Activated T-cell treated with anti-CD3 and anti-CD28 coated beads for 48 hours (primary cell): ENCODE measurements at regions not wholly inside any gene's neighbourhood (a gene's known extent, or its start where the extent isn't known, plus 50 kb on each side); places are given as distances from the start of the nearest gene placed in this dataset.

Source experiments
- DNase-seq: peaks from one replicate; pipeline ENCODE4 v3.0.0-alpha.2; 2020; ENCODE audit warnings: low read depth

GRCh38 chr15:26477044-26477443, 295.8 kb downstream of the GABRB3 start:
- no peak for DNase-seq

GRCh38 chr15:26475554-26475953, 297.3 kb downstream of the GABRB3 start:
- no peak for DNase-seq

GRCh38 chr15:26472661-26473060, 300.2 kb downstream of the GABRB3 start:
- DNase-seq = no peak

GRCh38 chr15:26461847-26462608, 310.8 kb downstream of the GABRB3 start:
- DNase-seq = no peak

GRCh38 chr15:26460165-26460564, 312.7 kb downstream of the GABRB3 start:
- DNase-seq = no peak

GRCh38 chr15:26455828-26456227, 317.0 kb downstream of the GABRB3 start:
- no peak for DNase-seq

GRCh38 chr15:26453914-26454313, 319.0 kb downstream of the GABRB3 start:
- no peak for DNase-seq

GRCh38 chr15:26451995-26452394, 320.9 kb downstream of the GABRB3 start:
- DNase-seq = no peak

- DNase-seq = no peak
These were observed 323.6 kb downstream of the GABRB3 start for GRCh38 chr15:26449291-26449690.

GRCh38 chr15:26443321-26443720, 329.5 kb downstream of the GABRB3 start:
- DNase-seq = no peak

GRCh38 chr15:26442680-26443079, 330.2 kb downstream of the GABRB3 start:
- no peak for DNase-seq

- DNase-seq = no peak
These were observed 333.2 kb downstream of the GABRB3 start for GRCh38 chr15:26439681-26440080.

- DNase-seq = no peak
These were observed 334.1 kb downstream of the GABRB3 start for GRCh38 chr15:26438718-26439117.

GRCh38 chr15:26438316-26438715, 334.6 kb downstream of the GABRB3 start:
- no peak for DNase-seq

- DNase-seq = no peak
These were observed 339.0 kb downstream of the GABRB3 start for GRCh38 chr15:26433818-26434217.

GRCh38 chr15:26433060-26433459, 339.8 kb downstream of the GABRB3 start:
- no peak for DNase-seq

GRCh38 chr15:26421065-26421464, 351.8 kb downstream of the GABRB3 start:
- DNase-seq = no peak

GRCh38 chr15:26395624-26396023, 377.2 kb downstream of the GABRB3 start:
- DNase-seq = no peak

- no peak for DNase-seq
These were observed 378.1 kb downstream of the GABRB3 start for GRCh38 chr15:26394801-26395200.

GRCh38 chr15:26392956-26393355, 379.9 kb downstream of the GABRB3 start:
- DNase-seq = no peak

- DNase-seq = no peak
These were observed 381.2 kb downstream of the GABRB3 start for GRCh38 chr15:26391567-26392194.

GRCh38 chr15:26382444-26383072, 390.3 kb downstream of the GABRB3 start:
- DNase-seq = no peak

GRCh38 chr15:26378304-26378703, 394.6 kb downstream of the GABRB3 start:
- no peak for DNase-seq
